Mesenchymal stem cell (in vitro differentiated cells and primary cell): ENCODE measurements at regions not wholly inside any gene's neighbourhood (a gene's known extent, or its start where the extent isn't known, plus 50 kb on each side); places are given as distances from the start of the nearest gene placed in this dataset.

Experiments
- DNase-seq: peaks from one replicate; pipeline ENCODE4 v3.0.0-alpha.2; 2013
- H2AFZ ChIP-seq: one replicate; pipeline ENCODE4 v1.6.1; 2013; ENCODE audit warnings: low read depth, mild to moderate bottlenecking, control low read depth, inconsistent platforms, low read length, moderate library complexity
- H2AK5ac ChIP-seq: 2 replicates; pipeline ENCODE4 v1.6.1; 2013; ENCODE audit warnings: low read length, moderate library complexity, mild to moderate bottlenecking, inconsistent platforms; ENCODE audit not compliant: severe bottlenecking
- H2BK120ac ChIP-seq: one replicate; pipeline ENCODE4 v1.6.1; 2013; ENCODE audit warnings: low read depth, mild to moderate bottlenecking, inconsistent platforms, low read length, moderate library complexity
- H2BK12ac ChIP-seq, 2 experiments: one replicate each; pipeline ENCODE4 v1.6.1; 2013; ENCODE audit warnings: inconsistent platforms in 2 of 2, low read length in 2 of 2, mild to moderate bottlenecking in 2 of 2, moderate library complexity in 2 of 2, control low read depth in 1 of 2
- H2BK15ac ChIP-seq: one replicate; pipeline ENCODE4 v1.6.1; 2013; ENCODE audit warnings: mild to moderate bottlenecking, low read depth, inconsistent platforms; ENCODE audit not compliant: poor library complexity, severe bottlenecking
- H2BK5ac ChIP-seq: 2 replicates; pipeline ENCODE4 v1.6.1; 2013; ENCODE audit warnings: low read depth, mild to moderate bottlenecking, low read length, control low read depth, inconsistent platforms; ENCODE audit not compliant: poor library complexity, severe bottlenecking
- H3K14ac ChIP-seq, 2 experiments: one replicate each; pipeline ENCODE4 v1.6.1; 2013; ENCODE audit warnings: inconsistent platforms in 2 of 2, low read length in 2 of 2, control low read depth in 1 of 2, mild to moderate bottlenecking in 1 of 2, moderate library complexity in 1 of 2
- H3K18ac ChIP-seq, 2 experiments: one replicate each; pipeline ENCODE4 v1.6.1; 2013; ENCODE audit warnings: inconsistent platforms in 2 of 2, low read length in 2 of 2, control low read depth in 1 of 2, low read depth in 1 of 2, mild to moderate bottlenecking in 1 of 2
- H3K23ac ChIP-seq, 2 experiments: one replicate each; pipeline ENCODE4 v1.6.1; 2013; ENCODE audit warnings: inconsistent platforms in 2 of 2, low read length in 2 of 2, mild to moderate bottlenecking in 2 of 2, moderate library complexity in 2 of 2, control low read depth in 1 of 2
- H3K27ac ChIP-seq: 2 replicates; pipeline ENCODE4 v1.5.1; 2013; ENCODE audit warnings: mild to moderate bottlenecking, moderate library complexity, low read length, control low read depth, inconsistent platforms; ENCODE audit not compliant: poor library complexity, severe bottlenecking
- H3K27me3 ChIP-seq, 2 experiments: 2 replicates each; pipeline versions ENCODE4 v1.6.1 to v1.7.0; 2013; ENCODE audit warnings: low read length in 2 of 2, mild to moderate bottlenecking in 2 of 2, moderate library complexity in 2 of 2, control low read depth in 1 of 2, inconsistent platforms in 1 of 2; ENCODE audit not compliant: control insufficient read depth in 1 of 2, insufficient read depth in 1 of 2
- H3K36me3 ChIP-seq, 2 experiments: 2 replicates each; pipeline versions ENCODE4 v1.6.1 to v1.7.0; 2013; ENCODE audit warnings: low read length in 2 of 2, control low read depth in 1 of 2, inconsistent platforms in 1 of 2, low read depth in 1 of 2, mild to moderate bottlenecking in 1 of 2; ENCODE audit not compliant: insufficient read depth in 2 of 2, control insufficient read depth in 1 of 2
- H3K4ac ChIP-seq, 2 experiments: one replicate each; pipeline ENCODE4 v1.6.1; 2013; ENCODE audit warnings: inconsistent platforms in 2 of 2, low read length in 2 of 2, mild to moderate bottlenecking in 2 of 2, moderate library complexity in 2 of 2, control low read depth in 1 of 2, low read depth in 1 of 2
- H3K4me1 ChIP-seq: 2 replicates; pipeline ENCODE4 v1.6.1; 2013; ENCODE audit warnings: low read depth, low read length, control low read depth; ENCODE audit not compliant: control insufficient read depth, insufficient read depth
- H3K4me2 ChIP-seq: 2 replicates; pipeline ENCODE4 v1.6.1; 2013; ENCODE audit warnings: low read length, mild to moderate bottlenecking, inconsistent platforms; ENCODE audit not compliant: poor library complexity, severe bottlenecking
- H3K4me3 ChIP-seq, 2 experiments: 2 replicates each; pipeline versions ENCODE4 v1.5.1 to v1.7.0; 2013; ENCODE audit warnings: low read length in 2 of 2, mild to moderate bottlenecking in 2 of 2, control low read depth in 1 of 2, low read depth in 1 of 2; ENCODE audit not compliant: insufficient read depth in 1 of 2
- H3K79me1 ChIP-seq: replicated peaks from 2 replicates; pipeline ENCODE4 v1.6.1; 2013; ENCODE audit warnings: mild to moderate bottlenecking, control low read depth, low read length, inconsistent platforms; ENCODE audit not compliant: poor library complexity, severe bottlenecking
- H3K9ac ChIP-seq: 2 replicates; pipeline ENCODE4 v1.7.0; 2013; ENCODE audit warnings: mild to moderate bottlenecking, low read length, moderate library complexity
- H3K9me3 ChIP-seq: 2 replicates; pipeline ENCODE4 v1.7.0; 2013; ENCODE audit warnings: mild to moderate bottlenecking, low read length; ENCODE audit not compliant: control insufficient read depth
- H4K8ac ChIP-seq: one replicate; pipeline ENCODE4 v1.6.1; 2013; ENCODE audit warnings: inconsistent platforms, mild to moderate bottlenecking, low read length, moderate library complexity
- H4K91ac ChIP-seq: one replicate; pipeline ENCODE4 v1.6.1; 2013; ENCODE audit warnings: mild to moderate bottlenecking, low read length, inconsistent platforms
- WGBS: methylation state at CpG from one replicate; pipeline ENCODE4 v1.1.7; 2013; ENCODE audit warnings: mixed read lengths; 5-methylcytosine and 5-hydroxymethylcytosine counted together

- Histone ChIP-seq H3K14ac (no peak overlapping the region), H3K79me1 (no peaks in the 10 kb centered on the region), H2AK5ac (no peak overlapping the region), H3K18ac (no peak overlapping the region), H3K4me3 (peak overlapping the region in 1 of 2 experiments; percentile 23), H3K27me3 (no peaks in the 10 kb centered on the region), H3K9ac (no peak overlapping the region), H2BK120ac (no peak overlapping the region), H3K27ac (no peak overlapping the region), H3K23ac (no peak overlapping the region), H3K4me1 (no peaks in the 10 kb centered on the region), H4K91ac (no peak overlapping the region), H3K36me3 (no peaks in the 10 kb centered on the region), H3K4me2 (no peak overlapping the region), H2BK12ac (no peak overlapping the region), H2BK5ac (no peak overlapping the region), H4K8ac (no peak overlapping the region), H3K4ac (no peak overlapping the region), H3K9me3 (no peaks in the 10 kb centered on the region), H2AFZ (no peak overlapping the region), H2BK15ac (no peak overlapping the region)
- 90% methylated on average over 15 of the region's 15 CpGs for WGBS
- DNase-seq, result no peak
These were observed 53.9 kb upstream of the KRTAP11-1 start for GRCh38 chr21:30935121-30935888.

GRCh38 chr21:30932686-30933085 lies 51.3 kb upstream of the KRTAP11-1 start:
- no peak overlapping the region for H3K23ac ChIP-seq
- no peak overlapping the region for H2BK12ac ChIP-seq
- 94% methylated on average over 2 of the region's 3 CpGs for WGBS
- no peaks in the 10 kb centered on the region for H3K79me1 ChIP-seq
- no peak overlapping the region for H3K4ac ChIP-seq
- no peak overlapping the region for H3K9ac ChIP-seq
- H3K4me2 ChIP-seq, result no peak overlapping the region
- peaks cover 1% of the 10 kb centered on the region for H3K9me3 ChIP-seq
- H2BK120ac ChIP-seq, result no peak overlapping the region
- H2BK15ac ChIP-seq, result no peak overlapping the region
- H2AK5ac ChIP-seq, result no peak overlapping the region
- H4K8ac ChIP-seq, result no peak overlapping the region
- no peak overlapping the region for H4K91ac ChIP-seq
- H3K36me3 ChIP-seq, result no peaks in the 10 kb centered on the region
- DNase-seq, result no peak
- no peak overlapping the region for H3K4me3 ChIP-seq
- H2AFZ ChIP-seq, result no peak overlapping the region
- no peak overlapping the region for H3K27ac ChIP-seq
- H3K4me1 ChIP-seq, result no peaks in the 10 kb centered on the region
- H3K27me3 ChIP-seq, result no peaks in the 10 kb centered on the region
- no peak overlapping the region for H2BK5ac ChIP-seq
- H3K14ac ChIP-seq, result no peak overlapping the region
- no peak overlapping the region for H3K18ac ChIP-seq
